MM.1S (cell line): ENCODE measurements at regions not wholly inside any gene's neighbourhood (a gene's known extent, or its start where the extent isn't known, plus 50 kb on each side); places are given as distances from the start of the nearest gene placed in this dataset.

Source experiments
- DNase-seq: peaks from one replicate; pipeline ENCODE4 v3.0.0-alpha.2; 2015
- H2AFZ ChIP-seq: fragments of 300-600 bp; sonication (generic); 2 replicates; pipeline ENCODE4 v1.6.0; 2016; ENCODE audit warnings: antibody characterized with exemption, low read length
- H3F3A ChIP-seq: fragments of 300-600 bp; sonication (generic); 2 replicates; pipeline ENCODE4 v1.6.1; 2016; ENCODE audit warnings: mild to moderate bottlenecking, antibody characterized with exemption, low read length, moderate library complexity, mixed read lengths; ENCODE audit not compliant: insufficient read depth
- H3K27ac ChIP-seq: fragments of 300-600 bp; sonication (generic); 2 replicates; pipeline ENCODE4 v1.5.1; 2016; ENCODE audit warnings: mild to moderate bottlenecking, low read length
- H3K27me3 ChIP-seq: fragments of 300-600 bp; sonication (generic); replicated peaks from 2 replicates; pipeline ENCODE4 v1.6.0; 2016; ENCODE audit warnings: low read length; ENCODE audit not compliant: insufficient read depth
- H3K36me3 ChIP-seq: fragments of 300-600 bp; sonication (generic); replicated peaks from 2 replicates; pipeline ENCODE4 v1.6.1; 2016; ENCODE audit warnings: mild to moderate bottlenecking, low read length, mixed read lengths; ENCODE audit not compliant: insufficient read depth
- H3K4me1 ChIP-seq: fragments of 300-600 bp; sonication (generic); 2 replicates; pipeline ENCODE4 v1.6.1; 2016; ENCODE audit warnings: low read length, mixed read lengths
- H3K4me2 ChIP-seq: fragments of 300-600 bp; sonication (generic); 2 replicates; pipeline ENCODE4 v1.6.0; 2016; ENCODE audit warnings: low read depth, low read length
- H3K4me3 ChIP-seq: fragments of 300-600 bp; sonication (generic); 2 replicates; pipeline ENCODE4 v1.5.1; 2016; ENCODE audit warnings: low read length, mixed read lengths
- H3K79me2 ChIP-seq: fragments of 300-600 bp; sonication (generic); 2 replicates; pipeline ENCODE4 v1.6.1; 2016; ENCODE audit warnings: mixed run types, low read length, mixed read lengths
- H3K9ac ChIP-seq: fragments of 300-600 bp; sonication (generic); 2 replicates; pipeline ENCODE4 v1.6.1; 2016; ENCODE audit warnings: low read length, mixed read lengths
- H3K9me2 ChIP-seq: fragments of 300-600 bp; sonication (generic); replicated peaks from 2 replicates; pipeline ENCODE4 v1.6.1; 2016; ENCODE audit warnings: mild to moderate bottlenecking, low read length, mixed read lengths; ENCODE audit not compliant: insufficient read depth
- H3K9me3 ChIP-seq: fragments of 300-600 bp; sonication (generic); replicated peaks from 2 replicates; pipeline ENCODE4 v1.6.1; 2016; ENCODE audit warnings: mild to moderate bottlenecking, low read length, mixed read lengths; ENCODE audit not compliant: insufficient read depth
- H4K20me1 ChIP-seq: fragments of 300-600 bp; sonication (generic); 2 replicates; pipeline ENCODE4 v1.6.1; 2016; ENCODE audit warnings: mild to moderate bottlenecking, low read length, moderate library complexity, mixed read lengths; ENCODE audit not compliant: insufficient read depth
- CTCF ChIP-seq: fragments of 300-600 bp; sonication (generic); IDR thresholded peaks from 2 replicates; pipeline ENCODE4 v1.5.1; 2016; ENCODE audit warnings: antibody characterized with exemption, low read length, mixed read lengths
- EZH2 ChIP-seq: fragments of 300-600 bp; sonication (generic); optimal IDR thresholded peaks from 2 replicates; pipeline ENCODE3; 2017; ENCODE audit warnings: low read depth, mild to moderate bottlenecking, antibody characterized with exemption, low read length, mixed read lengths
- EZH2phosphoT487 ChIP-seq: fragments of 300-600 bp; sonication (generic); IDR thresholded peaks from 2 replicates; pipeline ENCODE4 v1.6.1; 2018; ENCODE audit warnings: antibody characterized with exemption, low read length

DNA sequence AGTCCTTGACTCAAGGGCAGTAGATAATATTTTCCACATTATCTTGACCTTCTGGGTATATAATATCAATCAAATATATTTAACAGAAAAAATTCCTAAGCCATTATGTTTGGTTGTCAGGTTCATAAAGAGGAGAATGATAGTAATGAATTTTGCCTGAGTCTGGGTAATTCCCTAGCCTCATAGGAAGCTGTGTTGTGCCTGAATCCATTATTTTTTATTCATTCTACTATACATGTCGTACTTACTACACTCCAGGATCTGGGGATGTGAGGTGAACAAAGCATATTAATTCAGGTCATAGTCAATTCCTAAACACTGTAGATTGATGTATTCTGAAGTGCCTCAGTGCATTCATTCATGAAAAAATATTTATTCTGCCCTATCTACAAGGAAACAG lies 204.2 kb downstream of the PTGER3 start:
- Histone ChIP-seq H3K4me1 (no peaks in the 10 kb centered on the region), H3F3A (no peaks in the 10 kb centered on the region), H4K20me1 (no peaks in the 10 kb centered on the region), H3K9ac (no peak overlapping the region), H3K9me2 (no peaks in the 10 kb centered on the region), H3K27ac (no peak overlapping the region), H3K4me3 (no peak overlapping the region), H2AFZ (no peak overlapping the region), H3K4me2 (no peak overlapping the region), H3K9me3 (no peaks in the 10 kb centered on the region), H3K79me2 (no peaks in the 10 kb centered on the region), H3K36me3 (no peaks in the 10 kb centered on the region), H3K27me3 (no peaks in the 10 kb centered on the region)
- TF ChIP-seq EZH2phosphoT487, result no peak
- TF ChIP-seq CTCF, result no peak
- TF ChIP-seq EZH2, result no peak
- DNase-seq, result no peak

DNA sequence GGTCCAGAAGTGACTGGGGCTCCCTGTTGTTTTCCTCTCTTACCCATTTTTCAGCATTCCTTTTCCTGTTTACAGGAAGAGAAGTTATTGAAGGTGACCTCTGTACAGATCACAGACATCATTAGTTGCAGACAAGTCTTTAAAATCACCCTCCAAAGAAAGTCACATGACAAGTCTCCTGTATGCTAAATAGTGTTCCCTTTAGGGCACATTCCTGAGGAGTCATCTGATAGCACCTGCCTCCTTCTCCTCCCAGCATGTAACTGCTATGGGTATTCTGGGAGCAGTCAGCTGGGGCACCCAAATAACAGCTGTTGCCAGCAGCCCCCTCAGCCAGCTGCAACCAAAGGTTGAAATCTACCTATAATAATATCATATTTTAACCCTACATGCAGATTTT lies 200.6 kb downstream of the PTGER3 start:
- H3K4me3 ChIP-seq, result no peak overlapping the region
- H3K9ac ChIP-seq, result no peak overlapping the region
- H3K4me2 ChIP-seq, result no peak overlapping the region
- H3K4me1 ChIP-seq, result no peaks in the 10 kb centered on the region
- H3F3A ChIP-seq, result no peaks in the 10 kb centered on the region
- H4K20me1 ChIP-seq, result no peaks in the 10 kb centered on the region
- no peak overlapping the region for H2AFZ ChIP-seq
- no peaks in the 10 kb centered on the region for H3K36me3 ChIP-seq
- no peak overlapping the region for H3K27ac ChIP-seq
- no peaks in the 10 kb centered on the region for H3K79me2 ChIP-seq
- DNase-seq, result no peak
- no peaks in the 10 kb centered on the region for H3K27me3 ChIP-seq
- TF ChIP-seq CTCF (no peak), EZH2 (no peak), EZH2phosphoT487 (no peak)
- no peaks in the 10 kb centered on the region for H3K9me3 ChIP-seq
- no peaks in the 10 kb centered on the region for H3K9me2 ChIP-seq

GRCh38 chr1:70855203-70855602 lies 192.4 kb downstream of the PTGER3 start:
- DNase-seq, result no peak
- Histone ChIP-seq H3K4me2 (no peak overlapping the region), H2AFZ (no peak overlapping the region), H3K9me2 (no peaks in the 10 kb centered on the region), H3K36me3 (no peaks in the 10 kb centered on the region), H3K4me1 (no peaks in the 10 kb centered on the region), H3K27me3 (no peaks in the 10 kb centered on the region), H3K9me3 (no peaks in the 10 kb centered on the region), H3F3A (no peaks in the 10 kb centered on the region), H4K20me1 (no peaks in the 10 kb centered on the region), H3K4me3 (no peak overlapping the region), H3K27ac (no peak overlapping the region), H3K79me2 (no peaks in the 10 kb centered on the region), H3K9ac (no peak overlapping the region)
- TF ChIP-seq EZH2phosphoT487, result no peak
- no peak for TF ChIP-seq EZH2
- TF ChIP-seq CTCF, result no peak

- Histone ChIP-seq H3K4me1 (no peaks in the 10 kb centered on the region), H3K27me3 (no peaks in the 10 kb centered on the region), H2AFZ (no peak overlapping the region), H3K9ac (no peak overlapping the region), H3K9me2 (no peaks in the 10 kb centered on the region), H3K36me3 (no peaks in the 10 kb centered on the region), H3K4me2 (no peak overlapping the region), H4K20me1 (no peaks in the 10 kb centered on the region), H3K9me3 (no peaks in the 10 kb centered on the region), H3K27ac (no peak overlapping the region), H3F3A (no peaks in the 10 kb centered on the region), H3K79me2 (no peaks in the 10 kb centered on the region), H3K4me3 (no peak overlapping the region)
- TF ChIP-seq CTCF, result no peak
- no peak for TF ChIP-seq EZH2phosphoT487
- TF ChIP-seq EZH2, result no peak
- DNase-seq, result no peak
These were observed 191.4 kb downstream of the PTGER3 start for GRCh38 chr1:70856201-70856600.
